Skeletal muscle tissue (tissue), 3 donors: ENCODE measurements at regions not wholly inside any gene's neighbourhood (a gene's known extent, or its start where the extent isn't known, plus 50 kb on each side); places are given as distances from the start of the nearest gene placed in this dataset.

Experiments
- H3K27ac ChIP-seq: one replicate; pipeline ENCODE4 v1.7.0; 2013; ENCODE audit warnings: mild to moderate bottlenecking, low read depth, low read length, inconsistent platforms
- H3K27me3 ChIP-seq, 3 donors: one replicate each; pipeline ENCODE4 v1.7.0; 2013; ENCODE audit warnings: low read length in 3 of 3; ENCODE audit not compliant: control insufficient read depth in 3 of 3, insufficient read depth in 3 of 3
- H3K36me3 ChIP-seq, 3 donors: one replicate each; pipeline ENCODE4 v1.7.0; 2013; ENCODE audit warnings: low read length in 3 of 3; ENCODE audit not compliant: control insufficient read depth in 3 of 3, insufficient read depth in 3 of 3
- H3K4me1 ChIP-seq, 3 donors: one replicate each; pipeline ENCODE4 v1.7.0; 2013; ENCODE audit warnings: low read length in 3 of 3, mild to moderate bottlenecking in 3 of 3; ENCODE audit not compliant: control insufficient read depth in 3 of 3, insufficient read depth in 3 of 3
- H3K4me3 ChIP-seq, 3 donors: one replicate each; pipeline ENCODE4 v1.7.0; 2013; ENCODE audit warnings: low read length in 3 of 3
- H3K9ac ChIP-seq, 3 donors: one replicate each; pipeline ENCODE4 v1.7.0; 2013; ENCODE audit warnings: low read length in 3 of 3, mild to moderate bottlenecking in 3 of 3, moderate library complexity in 2 of 3, low read depth in 1 of 3
- H3K9me3 ChIP-seq, 3 donors: one replicate each; pipeline ENCODE4 v1.7.0; 2013; ENCODE audit warnings: low read length in 3 of 3; ENCODE audit not compliant: control insufficient read depth in 3 of 3
- donor health status: Osteomylitis.

DNA sequence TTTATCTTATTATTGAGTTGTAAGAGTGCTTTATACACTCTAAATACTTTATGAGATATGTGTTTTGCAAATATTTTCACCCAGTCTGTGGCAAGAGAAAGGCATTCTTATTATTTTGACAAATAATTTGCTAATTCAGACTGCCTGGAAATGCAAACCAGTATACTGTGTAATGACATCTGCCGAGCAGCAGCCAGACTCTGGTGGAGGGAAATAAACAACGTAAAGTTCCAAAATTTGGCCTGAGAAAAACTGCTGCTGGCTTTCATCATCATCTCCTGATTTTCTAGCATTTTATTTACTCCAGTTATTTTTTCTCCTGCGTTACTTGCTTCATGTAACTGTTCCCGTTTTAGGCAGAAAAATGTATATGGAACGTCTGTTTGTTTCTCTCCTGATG is 161.6 kb downstream of the RNF152 start:
- Histone ChIP-seq H3K9ac (no peak overlapping the region), H3K27ac (peak overlapping the region; percentile 65), H3K4me3 (no peak overlapping the region), H3K9me3 (no peaks in the 10 kb centered on the region), H3K27me3 (no peaks in the 10 kb centered on the region), H3K36me3 (no peaks in the 10 kb centered on the region), H3K4me1 (peaks cover 0 to 20% (median 6%) of the 10 kb centered on the region in 3 donors)

DNA sequence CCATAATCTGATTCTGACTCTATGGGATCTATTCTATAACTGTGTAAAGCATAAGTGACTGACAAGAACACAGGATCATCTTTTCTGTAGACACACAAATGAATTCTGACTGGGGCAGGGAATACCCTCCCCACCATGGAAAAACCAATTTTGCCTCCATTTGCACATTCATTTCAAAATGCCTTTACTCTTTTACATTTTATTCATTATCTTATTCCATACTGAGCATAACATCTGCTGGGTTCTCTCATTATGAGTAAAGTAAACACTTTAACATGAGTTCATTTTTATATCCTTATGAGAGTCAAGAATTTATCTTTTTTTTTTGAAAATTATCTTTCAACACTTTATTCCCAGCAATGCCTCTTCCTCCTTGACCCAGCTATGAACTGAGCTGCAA is 163.5 kb downstream of the RNF152 start:
- Histone ChIP-seq H3K9me3 (no peaks in the 10 kb centered on the region), H3K9ac (no peak overlapping the region), H3K4me1 (peaks cover 0 to 17% (median 6%) of the 10 kb centered on the region in 3 donors), H3K27me3 (no peaks in the 10 kb centered on the region), H3K36me3 (no peaks in the 10 kb centered on the region), H3K4me3 (no peak overlapping the region), H3K27ac (no peak overlapping the region)

DNA sequence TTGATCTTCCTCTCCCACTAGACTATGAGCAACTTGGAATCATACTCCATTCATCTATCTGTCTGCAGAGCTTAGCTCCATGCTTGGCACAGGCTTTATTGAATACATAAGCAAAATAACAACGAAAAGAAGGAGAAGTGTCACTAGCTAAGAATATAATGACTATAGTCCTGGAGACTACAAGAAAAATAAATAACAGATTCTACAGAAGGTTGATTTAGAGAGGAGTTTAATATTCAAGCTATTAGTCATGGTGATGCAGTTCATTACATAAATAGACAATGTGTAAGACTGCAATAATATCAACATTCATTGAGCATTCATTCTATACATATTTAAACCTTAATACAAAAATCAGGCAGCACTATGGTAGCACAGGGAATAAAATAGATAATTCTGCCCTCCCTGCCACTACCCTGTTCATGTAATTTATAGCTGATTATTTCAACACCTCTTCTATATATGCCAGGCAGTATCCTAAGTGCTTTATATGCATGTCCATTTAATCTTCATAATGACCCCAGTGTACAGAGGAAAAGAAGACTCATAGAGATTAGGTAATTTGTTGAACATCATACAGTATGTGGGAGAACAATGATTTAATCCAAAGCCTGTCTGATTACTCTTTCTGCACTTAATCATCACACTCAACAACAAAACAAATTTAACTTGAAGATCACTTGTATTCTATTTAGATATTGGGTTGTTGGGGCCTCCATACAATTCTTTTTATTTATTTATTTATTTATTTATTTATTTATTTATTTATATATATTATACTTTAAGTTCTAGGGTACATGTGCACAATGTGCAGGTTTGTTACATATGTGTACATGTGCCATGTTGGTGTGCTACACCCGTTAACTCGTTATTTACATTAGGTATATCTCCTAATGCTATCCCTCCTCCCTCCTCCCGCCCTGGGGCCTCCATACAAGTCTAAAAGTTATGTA is 165.3 kb downstream of the RNF152 start:
- Histone ChIP-seq H3K4me1 (peaks cover 0 to 7% (median under 1%) of the 10 kb centered on the region in 3 donors), H3K27me3 (no peaks in the 10 kb centered on the region), H3K9me3 (no peaks in the 10 kb centered on the region), H3K4me3 (no peak overlapping the region), H3K36me3 (no peaks in the 10 kb centered on the region), H3K9ac (no peak overlapping the region), H3K27ac (no peak overlapping the region)

DNA sequence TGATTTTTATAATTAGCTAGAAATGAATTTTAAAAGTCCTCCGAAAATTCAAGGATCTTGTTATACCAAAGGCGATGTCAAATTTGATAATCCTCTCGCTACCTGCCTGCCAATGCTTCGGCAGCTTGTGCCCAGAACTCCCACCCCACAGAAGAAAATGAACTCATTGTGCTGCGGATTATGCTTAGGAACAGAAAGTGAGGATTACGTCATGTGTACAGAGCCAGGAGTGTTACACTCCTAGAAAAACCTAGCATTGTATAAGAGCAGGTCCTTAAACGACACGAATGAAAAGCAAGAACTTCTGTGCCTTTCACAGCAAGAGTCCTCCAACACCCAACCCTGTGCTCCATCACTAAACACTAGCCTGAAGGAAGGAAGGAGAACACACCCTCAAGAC is 168.3 kb downstream of the RNF152 start:
- Histone ChIP-seq H3K27me3 (no peaks in the 10 kb centered on the region), H3K9me3 (no peaks in the 10 kb centered on the region), H3K4me3 (no peak overlapping the region)

GRCh38 chr18:61722247-61722646 is 170.6 kb downstream of the RNF152 start:
- H3K27ac ChIP-seq = no peak overlapping the region
- H3K4me1 ChIP-seq = no peaks in the 10 kb centered on the region
- no peak overlapping the region for H3K4me3 ChIP-seq
- no peak overlapping the region for H3K9ac ChIP-seq
- H3K9me3 ChIP-seq = no peaks in the 10 kb centered on the region
- H3K27me3 ChIP-seq = no peaks in the 10 kb centered on the region
- H3K36me3 ChIP-seq = no peaks in the 10 kb centered on the region

More for the DNA sequence above, 168.3 kb downstream of the RNF152 start:
- no peak overlapping the region for H3K9ac ChIP-seq
- no peak overlapping the region for H3K27ac ChIP-seq
- no peaks in the 10 kb centered on the region for H3K36me3 ChIP-seq
- H3K4me1 ChIP-seq = no peaks in the 10 kb centered on the region

GRCh38 chr18:61720496-61720895 is 172.3 kb downstream of the RNF152 start:
- no peaks in the 10 kb centered on the region for H3K9me3 ChIP-seq
- no peak overlapping the region for H3K4me3 ChIP-seq
- no peaks in the 10 kb centered on the region for H3K36me3 ChIP-seq
- no peaks in the 10 kb centered on the region for H3K4me1 ChIP-seq
- H3K9ac ChIP-seq = no peak overlapping the region
- no peaks in the 10 kb centered on the region for H3K27me3 ChIP-seq
- no peak overlapping the region for H3K27ac ChIP-seq

DNA sequence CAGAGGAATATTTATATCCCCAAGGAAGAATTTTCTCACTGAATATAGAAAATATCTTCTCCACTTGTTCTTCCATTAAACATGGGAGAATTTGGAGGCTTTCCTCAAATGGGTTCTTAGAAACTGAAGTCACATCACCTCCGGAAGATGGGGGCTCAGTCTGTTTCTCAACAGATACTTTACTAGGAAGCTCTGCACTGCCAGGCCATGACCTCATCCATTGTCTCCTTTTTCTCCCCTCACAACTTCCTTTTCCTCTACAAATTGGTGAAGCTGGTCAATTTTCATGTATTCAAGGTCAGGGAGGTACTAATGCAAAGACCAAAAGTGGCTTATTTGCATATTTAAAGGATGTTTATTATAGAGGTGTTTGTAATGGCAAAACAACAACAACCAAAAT is 173.1 kb downstream of the RNF152 start:
- H3K27me3 ChIP-seq = no peaks in the 10 kb centered on the region
- H3K9ac ChIP-seq = no peak overlapping the region
- H3K9me3 ChIP-seq = no peaks in the 10 kb centered on the region
- H3K27ac ChIP-seq = no peak overlapping the region
- no peaks in the 10 kb centered on the region for H3K4me1 ChIP-seq
- no peak overlapping the region for H3K4me3 ChIP-seq
- no peaks in the 10 kb centered on the region for H3K36me3 ChIP-seq

DNA sequence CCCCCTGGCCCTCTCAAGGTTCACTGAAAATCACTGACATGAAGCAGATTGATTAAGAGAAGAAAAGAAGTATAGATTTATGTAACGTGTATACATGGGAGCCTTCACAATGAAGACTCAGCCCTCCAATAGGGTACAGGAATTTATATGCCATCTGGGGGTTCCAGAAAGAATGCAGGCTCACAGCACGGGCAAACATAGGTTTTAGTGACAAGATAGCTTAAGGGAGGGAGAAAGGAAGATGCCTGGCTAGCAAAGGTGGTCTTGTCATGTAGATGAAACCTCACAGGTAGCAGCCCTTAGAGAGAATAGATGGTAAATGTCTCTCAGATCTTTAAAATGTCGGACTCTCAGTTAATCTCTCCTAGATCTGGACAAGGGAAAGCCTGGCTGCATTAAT is 173.9 kb downstream of the RNF152 start:
- no peak overlapping the region for H3K9ac ChIP-seq
- H3K4me3 ChIP-seq = no peak overlapping the region
- H3K9me3 ChIP-seq = no peaks in the 10 kb centered on the region
- no peaks in the 10 kb centered on the region for H3K36me3 ChIP-seq
- H3K27ac ChIP-seq = no peak overlapping the region
- H3K27me3 ChIP-seq = no peaks in the 10 kb centered on the region
- H3K4me1 ChIP-seq = no peaks in the 10 kb centered on the region

DNA sequence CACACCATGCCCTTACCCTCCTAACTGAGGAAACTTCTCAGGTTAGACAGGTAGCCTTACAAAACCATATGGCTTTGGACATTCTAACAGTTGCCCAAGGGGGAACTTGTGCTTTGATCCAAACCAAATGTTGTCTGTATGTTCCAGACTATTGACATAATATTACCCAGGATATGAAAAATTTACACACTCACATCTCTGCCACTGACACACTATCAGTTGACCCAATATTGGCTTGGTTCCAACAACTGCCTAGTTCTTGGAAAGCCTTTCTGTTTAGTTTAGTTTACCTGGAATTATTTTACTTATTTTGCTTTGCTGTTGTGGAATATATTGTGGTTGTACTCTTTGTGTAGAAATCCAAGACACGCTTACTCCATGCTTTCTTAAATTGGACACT is 178.4 kb downstream of the RNF152 start:
- no peaks in the 10 kb centered on the region for H3K9me3 ChIP-seq
- no peak overlapping the region for H3K27ac ChIP-seq

GRCh38 chr18:61713502-61713901 is 179.3 kb downstream of the RNF152 start:
- Histone ChIP-seq H3K36me3 (no peaks in the 10 kb centered on the region), H3K27me3 (no peaks in the 10 kb centered on the region), H3K9ac (no peak overlapping the region), H3K4me1 (no peaks in the 10 kb centered on the region), H3K4me3 (no peak overlapping the region), H3K27ac (no peak overlapping the region), H3K9me3 (no peaks in the 10 kb centered on the region)

More for the DNA sequence above, 178.4 kb downstream of the RNF152 start:
- Histone ChIP-seq H3K36me3 (no peaks in the 10 kb centered on the region), H3K4me1 (no peaks in the 10 kb centered on the region), H3K4me3 (no peak overlapping the region), H3K9ac (no peak overlapping the region), H3K27me3 (no peaks in the 10 kb centered on the region)
